Ascending aorta (tissue), 2 donors: ENCODE measurements at regions not wholly inside any gene's neighbourhood (a gene's known extent, or its start where the extent isn't known, plus 50 kb on each side); places are given as distances from the start of the nearest gene placed in this dataset.

ENCODE experiments used
- DNase-seq, 2 donors: peaks; one replicate each; pipeline ENCODE4 v3.0.0-alpha.2; 2019; ENCODE audit warnings: low spot score in 2 of 2
- H3K27ac ChIP-seq, 2 donors: fragments of 200-600 bp; sonication (generic); one replicate each; pipeline ENCODE4 v1.5.1; 2016 to 2017; ENCODE audit warnings: mild to moderate bottlenecking in 1 of 2
- H3K27me3 ChIP-seq: fragments of 200-600 bp; sonication (generic); one replicate; pipeline ENCODE4 v1.5.1; 2017
- H3K36me3 ChIP-seq, 2 donors: fragments of 200-600 bp; sonication (generic); one replicate each; pipeline ENCODE4 v1.5.1; 2016
- H3K4me1 ChIP-seq, 2 donors: fragments of 200-600 bp; sonication (generic); one replicate each; pipeline ENCODE4 v1.5.1; 2016 to 2017; ENCODE audit warnings: mild to moderate bottlenecking in 1 of 2
- H3K4me3 ChIP-seq, 2 donors: fragments of 200-600 bp; sonication (generic); one replicate each; pipeline ENCODE4 v1.5.1; 2016 to 2017; ENCODE audit warnings: mild to moderate bottlenecking in 1 of 2
- H3K9me3 ChIP-seq, 2 donors: fragments of 200-600 bp; sonication (generic); one replicate each; pipeline ENCODE4 v1.5.1; 2016
- CTCF ChIP-seq, 3 experiments: fragments of 200-600 bp in 2 of 3; fragments of 450-650 bp in 1 of 3; sonication (generic) in 2 of 3; IDR thresholded peaks; one replicate each; pipeline ENCODE4 v1.5.1; 2016 to 2019; ENCODE audit warnings: antibody characterized with exemption in 3 of 3, mild to moderate bottlenecking in 1 of 3, moderate library complexity in 1 of 3
- intact Hi-C: fragments of 100-400 bp; cut with DNase I; formaldehyde crosslinking; loops from one replicate; pipeline ENCODE4 v1.15.1; 2023

- DNase-seq: no peak
- intact Hi-C loops: loop anchor here (2.0 to 10.0 kb wide), 2 partner anchors 687 to 779 kb away; no protein-coding TSS in a partner anchor
- no peaks in the 10 kb centered on the region for H3K36me3 ChIP-seq
These were observed 66.7 kb upstream of the EGFLAM start for GRCh38 chr5:38191693-38192092.

GRCh38 chr5:38190111-38190510 is 68.2 kb upstream of the EGFLAM start:
- intact Hi-C loops: loop anchor here (10.0 kb wide), 1 partner anchor 685 kb away; no protein-coding TSS in a partner anchor
- DNase-seq: no peak
- H3K27me3 ChIP-seq: no peaks in the 10 kb centered on the region

More at GRCh38 chr5:38191693-38192092, 66.7 kb upstream of the EGFLAM start:
- no peaks in the 10 kb centered on the region for H3K27me3 ChIP-seq
- TF ChIP-seq CTCF (IDR thresholded peaks at IDR 0.05): no peak
- no peak overlapping the region for H3K27ac ChIP-seq
- no peaks in the 10 kb centered on the region for H3K4me1 ChIP-seq
- H3K9me3 ChIP-seq: no peaks in the 10 kb centered on the region
- no peak overlapping the region for H3K4me3 ChIP-seq

GRCh38 chr5:38189081-38189504 is 69.3 kb upstream of the EGFLAM start:
- H3K9me3 ChIP-seq: no peaks in the 10 kb centered on the region
- intact Hi-C loops: no loop called here
- no peaks in the 10 kb centered on the region for H3K27me3 ChIP-seq
- H3K4me3 ChIP-seq: no peak overlapping the region
- no peaks in the 10 kb centered on the region for H3K36me3 ChIP-seq
- no peak for DNase-seq
- H3K4me1 ChIP-seq: no peaks in the 10 kb centered on the region
- H3K27ac ChIP-seq: no peak overlapping the region
- no peak for TF ChIP-seq CTCF (IDR thresholded peaks at IDR 0.05)

More at GRCh38 chr5:38190111-38190510, 68.2 kb upstream of the EGFLAM start:
- no peak for TF ChIP-seq CTCF (IDR thresholded peaks at IDR 0.05)
- Histone ChIP-seq H3K4me1 (no peaks in the 10 kb centered on the region), H3K4me3 (no peak overlapping the region), H3K36me3 (no peaks in the 10 kb centered on the region), H3K27ac (no peak overlapping the region), H3K9me3 (no peaks in the 10 kb centered on the region)

- no peaks in the 10 kb centered on the region for H3K4me1 ChIP-seq
- H3K4me3 ChIP-seq: no peak overlapping the region
- intact Hi-C loops: no loop called here
- no peaks in the 10 kb centered on the region for H3K9me3 ChIP-seq
- DNase-seq: no peak
- H3K27me3 ChIP-seq: no peaks in the 10 kb centered on the region
- no peaks in the 10 kb centered on the region for H3K36me3 ChIP-seq
- H3K27ac ChIP-seq: no peak overlapping the region
- no peak for TF ChIP-seq CTCF (IDR thresholded peaks at IDR 0.05)
These were observed 69.8 kb upstream of the EGFLAM start for GRCh38 chr5:38188591-38188990.

GRCh38 chr5:38187532-38187931 is 70.8 kb upstream of the EGFLAM start:
- Histone ChIP-seq H3K27ac (no peak overlapping the region), H3K4me1 (no peaks in the 10 kb centered on the region), H3K4me3 (no peak overlapping the region), H3K9me3 (no peaks in the 10 kb centered on the region), H3K27me3 (no peaks in the 10 kb centered on the region), H3K36me3 (no peaks in the 10 kb centered on the region)
- DNase-seq: no peak
- TF ChIP-seq CTCF (IDR thresholded peaks at IDR 0.05): no peak
- intact Hi-C loops: no loop called here

GRCh38 chr5:38184627-38185026 is 73.7 kb upstream of the EGFLAM start:
- Histone ChIP-seq H3K27me3 (no peaks in the 10 kb centered on the region), H3K27ac (no peak overlapping the region), H3K4me3 (no peak overlapping the region), H3K4me1 (no peaks in the 10 kb centered on the region), H3K9me3 (no peaks in the 10 kb centered on the region), H3K36me3 (no peaks in the 10 kb centered on the region)
- intact Hi-C loops: no loop called here
- no peak for DNase-seq
- no peak for TF ChIP-seq CTCF (IDR thresholded peaks at IDR 0.05)
